Panc1 (cell line): ENCODE measurements at regions not wholly inside any gene's neighbourhood (a gene's known extent, or its start where the extent isn't known, plus 50 kb on each side); places are given as distances from the start of the nearest gene placed in this dataset.

Experiments
- CTCF ChIP-seq: fragments of 450-650 bp; IDR thresholded peaks from 2 replicates; pipeline ENCODE4 v1.5.1; 2017; ENCODE audit warnings: mild to moderate bottlenecking
- POLR2AphosphoS5 ChIP-seq: IDR thresholded peaks from 2 replicates; pipeline ENCODE4 v1.6.1; 2012; ENCODE audit warnings: mild to moderate bottlenecking, low read depth, low read length, moderate library complexity
- SIN3A ChIP-seq: IDR thresholded peaks from 2 replicates; pipeline ENCODE4 v1.6.1; 2012; ENCODE audit warnings: low read depth, mild to moderate bottlenecking, low read length, moderate library complexity, borderline replicate concordance; ENCODE audit not compliant: insufficient read depth

GRCh38 chr4:177016541-177017141 is 223.9 kb upstream of the VEGFC start:
- TF ChIP-seq CTCF: no peak
- TF ChIP-seq SIN3A: no peak
- TF ChIP-seq POLR2AphosphoS5: no peak
